ENCODE measurements at regions not wholly inside any gene's neighbourhood (a gene's known extent, or its start where the extent isn't known, plus 50 kb on each side); places are given as distances from the start of the nearest gene placed in this dataset.

GRCh38 chr6:5946701-5947100 is 60.0 kb downstream of the NRN1 start:
- ATAC-seq = no peak
- no peak for TF ChIP-seq CTCF (IDR thresholded peaks at IDR 0.05)
- Histone ChIP-seq H3K9me3 (peaks cover 13% of the 10 kb centered on the region), H3K4me1 (ENCODE audit: low read depth) (no peaks in the 10 kb centered on the region), H3K4me3 (no peak overlapping the region), H3K36me3 (ENCODE audit: low read depth) (no peaks in the 10 kb centered on the region)
- intact Hi-C loops (cut with DNase I, micrococcal nuclease) = no loop called here
- DNase-seq = no peak

- H3K36me3 ChIP-seq (ENCODE audit: low read depth) = no peaks in the 10 kb centered on the region
- peaks cover 13% of the 10 kb centered on the region for H3K9me3 ChIP-seq
- no peak overlapping the region for H3K4me3 ChIP-seq
- DNase-seq (no peak), ATAC-seq (no peak)
- no peak for TF ChIP-seq CTCF (IDR thresholded peaks at IDR 0.05)
- H3K4me1 ChIP-seq (ENCODE audit: low read depth) = no peaks in the 10 kb centered on the region
- intact Hi-C loops (cut with DNase I, micrococcal nuclease) = no loop called here
Observed at GRCh38 chr6:5946181-5946580, 60.5 kb downstream of the NRN1 start.

GRCh38 chr6:5943591-5943990 is 63.1 kb downstream of the NRN1 start:
- intact Hi-C loops (cut with DNase I, micrococcal nuclease) = no loop called here
- no peaks in the 10 kb centered on the region for H3K36me3 ChIP-seq (ENCODE audit: low read depth)

GRCh38 chr6:5942591-5942990 is 64.1 kb downstream of the NRN1 start:
- intact Hi-C loops (cut with DNase I, micrococcal nuclease) = no loop called here

More at GRCh38 chr6:5943591-5943990, 63.1 kb downstream of the NRN1 start:
- no peak for TF ChIP-seq CTCF (IDR thresholded peaks at IDR 0.05)
- Histone ChIP-seq H3K4me1 (ENCODE audit: low read depth) (no peaks in the 10 kb centered on the region), H3K9me3 (peaks cover 13% of the 10 kb centered on the region), H3K4me3 (no peak overlapping the region)
- ATAC-seq (no peak), DNase-seq (no peak)

GRCh38 chr6:5941188-5941587 is 65.5 kb downstream of the NRN1 start:
- intact Hi-C loops (cut with DNase I, micrococcal nuclease) = no loop called here
- no peaks in the 10 kb centered on the region for H3K36me3 ChIP-seq (ENCODE audit: low read depth)
- no peak for ATAC-seq
- H3K4me3 ChIP-seq = no peak overlapping the region
- DNase-seq = no peak
- H3K4me1 ChIP-seq (ENCODE audit: low read depth) = no peaks in the 10 kb centered on the region
- no peak for TF ChIP-seq CTCF (IDR thresholded peaks at IDR 0.05)
- H3K9me3 ChIP-seq = peaks cover 13% of the 10 kb centered on the region

More at GRCh38 chr6:5942591-5942990, 64.1 kb downstream of the NRN1 start:
- ATAC-seq (no peak), DNase-seq (no peak)
- no peaks in the 10 kb centered on the region for H3K4me1 ChIP-seq (ENCODE audit: low read depth)
- TF ChIP-seq CTCF (IDR thresholded peaks at IDR 0.05) = no peak
- no peak overlapping the region for H3K4me3 ChIP-seq
- peaks cover 13% of the 10 kb centered on the region for H3K9me3 ChIP-seq
- no peaks in the 10 kb centered on the region for H3K36me3 ChIP-seq (ENCODE audit: low read depth)

- no peak for DNase-seq
- Histone ChIP-seq H3K36me3 (ENCODE audit: low read depth) (no peaks in the 10 kb centered on the region), H3K4me3 (no peak overlapping the region), H3K9me3 (peaks cover 11% of the 10 kb centered on the region), H3K4me1 (ENCODE audit: low read depth) (no peaks in the 10 kb centered on the region)
- intact Hi-C loops (cut with DNase I, micrococcal nuclease) = no loop called here
- TF ChIP-seq CTCF (IDR thresholded peaks at IDR 0.05) = no peak
- no peak for ATAC-seq
Observed at GRCh38 chr6:5938934-5939333, 67.8 kb downstream of the NRN1 start.

Data from mucosa of descending colon (tissue), 3 donors.